HG02973 (cell line): ENCODE measurements at regions not wholly inside any gene's neighbourhood (a gene's known extent, or its start where the extent isn't known, plus 50 kb on each side); places are given as distances from the start of the nearest gene placed in this dataset.
"Not testable (repeated sequence)": the region's sequence is repeated elsewhere in the genome, so short reads cannot be mapped to it uniquely, and the experiment has no call there.

Experiments
- ATAC-seq: cut with Tn5 transposase; IDR thresholded peaks from one replicate; pipeline ENCODE4 v1.9.1; 2021; ENCODE audit warnings: moderate library complexity; ENCODE audit not compliant: unreplicated experiment

GRCh38 chr6:115814907-115815306 lies 245.8 kb downstream of the FRK start:
- no peak for ATAC-seq

- ATAC-seq, result no peak
These were observed 249.2 kb downstream of the FRK start for GRCh38 chr6:115811541-115811940.

- ATAC-seq, result no peak
These were observed 262.5 kb downstream of the FRK start for GRCh38 chr6:115798229-115798628.

GRCh38 chr6:115796829-115797228 lies 263.9 kb downstream of the FRK start:
- ATAC-seq, result no peak

- no peak for ATAC-seq
These were observed 264.6 kb downstream of the FRK start for GRCh38 chr6:115796061-115796460.

GRCh38 chr6:115783402-115784061 lies 277.2 kb downstream of the FRK start:
- no peak for ATAC-seq

- ATAC-seq, result no peak
These were observed 278.1 kb downstream of the FRK start for GRCh38 chr6:115782612-115783011.

GRCh38 chr6:115773741-115774140 lies 286.9 kb downstream of the FRK start:
- ATAC-seq, result no peak

GRCh38 chr6:115770851-115771250 lies 289.8 kb downstream of the FRK start:
- no peak for ATAC-seq

GRCh38 chr6:115768500-115768899 lies 292.2 kb downstream of the FRK start:
- no peak for ATAC-seq

- no peak for ATAC-seq
These were observed 292.8 kb downstream of the FRK start for GRCh38 chr6:115767931-115768330.

GRCh38 chr6:115766745-115767462 lies 293.8 kb downstream of the FRK start:
- ATAC-seq, result no peak

GRCh38 chr6:115765966-115766365 lies 294.7 kb downstream of the FRK start:
- ATAC-seq, result no peak

GRCh38 chr6:115759051-115759450 lies 301.6 kb downstream of the FRK start:
- ATAC-seq, result no peak

- no peak for ATAC-seq
These were observed 307.2 kb downstream of the FRK start for GRCh38 chr6:115753446-115753845.

GRCh38 chr6:115750946-115751345 lies 309.7 kb downstream of the FRK start:
- ATAC-seq, result no peak

GRCh38 chr6:115750292-115750691 lies 310.4 kb downstream of the FRK start:
- no peak for ATAC-seq

- no peak for ATAC-seq
These were observed 313.0 kb downstream of the FRK start for GRCh38 chr6:115747719-115748118.

GRCh38 chr6:115746583-115746982 lies 314.1 kb downstream of the FRK start:
- not testable (repeated sequence) for ATAC-seq

GRCh38 chr6:115740907-115741306 lies 319.8 kb downstream of the FRK start:
- no peak for ATAC-seq

GRCh38 chr6:115735610-115736009 lies 325.1 kb downstream of the FRK start:
- ATAC-seq, result no peak

- ATAC-seq, result no peak
These were observed 327.3 kb downstream of the FRK start for GRCh38 chr6:115733426-115733825.

GRCh38 chr6:115729036-115729435 lies 331.7 kb downstream of the FRK start:
- ATAC-seq, result no peak
